ENCODE measurements at regions not wholly inside any gene's neighbourhood (a gene's known extent, or its start where the extent isn't known, plus 50 kb on each side); places are given as distances from the start of the nearest gene placed in this dataset.

GRCh38 chr20:10951904-10952303, 278.1 kb upstream of the JAG1 start:
- Histone ChIP-seq H3K79me2 (ENCODE audit: insufficient read depth, low read length) (no peaks in the 10 kb centered on the region), H3K9ac (ENCODE audit: insufficient read depth, low read depth, low read length) (no peak overlapping the region), H3K4me2 (ENCODE audit: low read depth, low read length) (no peak overlapping the region), H3K4me1 (ENCODE audit: insufficient read depth, low read length) (peaks cover 30% of the 10 kb centered on the region), H2AFZ (ENCODE audit: low read length) (no peak overlapping the region), H3K9me3 (ENCODE audit: low read length) (no peaks in the 10 kb centered on the region), H3K27ac (ENCODE audit: extremely low read length, insufficient read depth, low read length) (no peak overlapping the region), H4K20me1 (ENCODE audit: insufficient read depth, low read length) (no peaks in the 10 kb centered on the region), H3K36me3 (replicated peaks in 1 of 2; ENCODE audit: control insufficient read depth in 1 of 2, insufficient read depth in 2 of 2, low read length in 2 of 2) (no peaks in the 10 kb centered on the region), H3K27me3 (ENCODE audit: control insufficient read depth in 1 of 2, insufficient read depth in 2 of 2, low read length in 2 of 2) (no peaks in the 10 kb centered on the region), H3K4me3 (replicated peaks in 1 of 3; ENCODE audit: insufficient read depth in 1 of 3, low read depth in 2 of 3, low read length in 3 of 3) (no peak overlapping the region)
- 35% methylated on average over 1 of the region's 1 CpG for WGBS (ENCODE audit: low lambda C conversion rate)
- intact Hi-C loops (cut with micrococcal nuclease; ENCODE audit: unreplicated experiment) (loop anchor here (2.0 kb wide), 1 partner anchor 277 kb away; no protein-coding TSS in a partner anchor), in situ Hi-C loops (cut with HindIII; ENCODE audit: extremely low pct_ligation_motif_present, low pct_unique_long_range_greater_than_20kb) (no loop called here)
- ATAC-seq, result no peak
- TF ChIP-seq MAFK (conservative IDR thresholded peaks at IDR 0.05 in 1 of 2, IDR thresholded peaks at IDR 0.05 in 1 of 2; ENCODE audit: low read length in 2 of 2) (peak; percentile 8 to 43; a peak in 2 of 4 replicates), KAT2B (IDR thresholded peaks at IDR 0.05; ENCODE audit: borderline replicate concordance, low read depth, low read length) (no peak), LRRFIP1 (CRISPR knock-in tag; conservative IDR thresholded peaks at IDR 0.05) (no peak), MAFF (IDR thresholded peaks at IDR 0.05; ENCODE audit: low read depth, low read length) (0 out of 2 replicates have a peak, but pooled peaks have one; percentile 16)
- BruUV-seq (replicated peaks), result no TSS peak
- DNase-seq (ENCODE audit: low spot score), result no peak
- no peak for FAIRE-seq
- ChIA-PET POLR2A (no interaction called here), CTCF (ENCODE audit: low intra/inter-chr PET ratio, low total read pairs) (no interaction called here)

GRCh38 chr20:10953437-10953836, 279.6 kb upstream of the JAG1 start:
- intact Hi-C loops (cut with micrococcal nuclease; ENCODE audit: unreplicated experiment) (no loop called here), in situ Hi-C loops (cut with HindIII; ENCODE audit: extremely low pct_ligation_motif_present, low pct_unique_long_range_greater_than_20kb) (no loop called here)
- WGBS (ENCODE audit: low lambda C conversion rate), result 40% methylated on average over 2 of the region's 2 CpGs
- no peak for DNase-seq (ENCODE audit: low spot score)
- H3K4me1 ChIP-seq (ENCODE audit: insufficient read depth, low read length), result peaks cover 23% of the 10 kb centered on the region
- no peak overlapping the region for H3K27ac ChIP-seq (ENCODE audit: extremely low read length, insufficient read depth, low read length)
- ChIA-PET CTCF (ENCODE audit: low intra/inter-chr PET ratio, low total read pairs) (no interaction called here), POLR2A (no interaction called here)
- H4K20me1 ChIP-seq (ENCODE audit: insufficient read depth, low read length), result no peaks in the 10 kb centered on the region
- H2AFZ ChIP-seq (ENCODE audit: low read length), result no peak overlapping the region
- no TSS peak for BruUV-seq (replicated peaks)
- no peak for ATAC-seq
- H3K9me3 ChIP-seq (ENCODE audit: low read length), result no peaks in the 10 kb centered on the region
- H3K4me2 ChIP-seq (ENCODE audit: low read depth, low read length), result no peak overlapping the region
- no peak overlapping the region for H3K4me3 ChIP-seq (replicated peaks in 1 of 3; ENCODE audit: insufficient read depth in 1 of 3, low read depth in 2 of 3, low read length in 3 of 3)
- H3K79me2 ChIP-seq (ENCODE audit: insufficient read depth, low read length), result no peaks in the 10 kb centered on the region
- no peak for FAIRE-seq
- H3K9ac ChIP-seq (ENCODE audit: insufficient read depth, low read depth, low read length), result no peak overlapping the region
- no peaks in the 10 kb centered on the region for H3K27me3 ChIP-seq (ENCODE audit: control insufficient read depth in 1 of 2, insufficient read depth in 2 of 2, low read length in 2 of 2)
- H3K36me3 ChIP-seq (replicated peaks in 1 of 2; ENCODE audit: control insufficient read depth in 1 of 2, insufficient read depth in 2 of 2, low read length in 2 of 2), result no peaks in the 10 kb centered on the region
- no peak for TF ChIP-seq RXRA (CRISPR knock-in tag; IDR thresholded peaks at IDR 0.05)
- TF ChIP-seq BCL3 (CRISPR knock-in tag; IDR thresholded peaks at IDR 0.05), result no peak
- no peak for TF ChIP-seq NFIC (IDR thresholded peaks at IDR 0.05; ENCODE audit: low read length)
- no peak for TF ChIP-seq GRHL1 (CRISPR knock-in tag; conservative IDR thresholded peaks at IDR 0.05)
- no peak for TF ChIP-seq POGK (CRISPR knock-in tag; conservative IDR thresholded peaks at IDR 0.05)
- TF ChIP-seq YEATS4 (CRISPR knock-in tag; IDR thresholded peaks at IDR 0.05; ENCODE audit: borderline replicate concordance), result no peak
- TF ChIP-seq EP300 (IDR thresholded peaks at IDR 0.05; ENCODE audit: low read depth in 2 of 2, low read length in 2 of 2), result no peak
- TF ChIP-seq EP300 (CRISPR knock-in tag; IDR thresholded peaks at IDR 0.05; ENCODE audit: borderline replicate concordance), result no peak
